Vagina (tissue), 2 donors: ENCODE measurements at regions not wholly inside any gene's neighbourhood (a gene's known extent, or its start where the extent isn't known, plus 50 kb on each side); places are given as distances from the start of the nearest gene placed in this dataset.

ENCODE experiments used
- CTCF ChIP-seq, 3 experiments: fragments of 450-650 bp in 2 of 3; fragments of 200-600 bp in 1 of 3; sonication (generic) in 1 of 3; IDR thresholded peaks; one replicate each; pipeline ENCODE4 v1.5.1; 2017 to 2019; ENCODE audit warnings: antibody characterized with exemption in 3 of 3, mild to moderate bottlenecking in 2 of 3, moderate library complexity in 2 of 3
- POLR2A ChIP-seq, 2 donors: fragments of 450-650 bp; IDR thresholded peaks; one replicate each; pipeline ENCODE4 v1.6.1; 2017; ENCODE audit warnings: antibody characterized with exemption in 2 of 2, mild to moderate bottlenecking in 2 of 2, moderate library complexity in 2 of 2
- POLR2AphosphoS5 ChIP-seq, 2 donors: sonication (generic); formaldehyde crosslinking; IDR thresholded peaks; one replicate each; pipeline ENCODE4 v1.9.0; 2017; ENCODE audit warnings: antibody characterized with exemption in 2 of 2, mild to moderate bottlenecking in 2 of 2, low read depth in 1 of 2; ENCODE audit not compliant: insufficient read depth in 1 of 2

- TF ChIP-seq CTCF (IDR thresholded peaks at IDR 0.05) (no peak), POLR2AphosphoS5 (IDR thresholded peaks at IDR 0.05; ENCODE audit: insufficient read depth in 1 of 2, low read depth in 1 of 2) (no peak), POLR2A (IDR thresholded peaks at IDR 0.05) (no peak)
Observed at GRCh38 chr6:156199182-156199581, 578.0 kb upstream of the ARID1B start.
